WTC11 (cell line): ENCODE measurements at regions not wholly inside any gene's neighbourhood (a gene's known extent, or its start where the extent isn't known, plus 50 kb on each side); places are given as distances from the start of the nearest gene placed in this dataset.

Source experiments
- ATAC-seq: fragments of 200-7000 bp; cut with Tn5 transposase; 2 replicates; pipeline ENCODE4 v1.10.0; 2021; ENCODE audit warnings: mild to moderate bottlenecking, moderate library complexity
- CTCF ChIA-PET: fragments of 300-600 bp; sonication (Branson Sonifier 250); formaldehyde crosslinking; loops from one replicate; lab custom pipeline; 2021; ENCODE audit warnings: antibody characterized with exemption; lab: Charles Lee
- POLR2A ChIA-PET: fragments of 350-600 bp; sonication (Branson Sonifier 250); formaldehyde crosslinking; loops from one replicate; lab custom pipeline; 2021; ENCODE audit warnings: antibody characterized with exemption; lab: Charles Lee
- DNase-seq: peaks from one replicate; pipeline ENCODE4 v3.0.0; 2021; ENCODE audit warnings: low spot score
- H3K27ac Mint-ChIP-seq: 2 replicates; pipeline ENCODE4 v1.8.0; 2021; ENCODE audit warnings: mixed read lengths
- H3K27me3 Mint-ChIP-seq: 2 replicates; pipeline ENCODE4 v1.8.0; 2021; ENCODE audit warnings: low read depth, mild to moderate bottlenecking, moderate library complexity, mixed read lengths
- H3K36me3 Mint-ChIP-seq: 2 replicates; pipeline ENCODE4 v1.8.0; 2021; ENCODE audit warnings: mixed read lengths
- H3K4me1 Mint-ChIP-seq: 2 replicates; pipeline ENCODE4 v1.8.0; 2022; ENCODE audit warnings: mixed read lengths
- H3K4me3 Mint-ChIP-seq: 2 replicates; pipeline ENCODE4 v1.8.0; 2021; ENCODE audit warnings: mild to moderate bottlenecking, moderate library complexity, mixed read lengths
- H3K9me3 Mint-ChIP-seq: 2 replicates; pipeline ENCODE4 v1.8.0; 2021; ENCODE audit warnings: mixed read lengths
- AFF4 ChIP-seq: sonication (generic); formaldehyde crosslinking; IDR thresholded peaks from 2 replicates; pipeline ENCODE4 v1.8.1; 2023; ENCODE audit warnings: mild to moderate bottlenecking, missing genetic modification reagents, borderline replicate concordance
- ATF3 ChIP-seq: sonication (generic); formaldehyde crosslinking; conservative IDR thresholded peaks from 2 replicates; pipeline ENCODE4 v1.8.1; 2022; ENCODE audit warnings: mild to moderate bottlenecking, missing genetic modification reagents
- CBFB ChIP-seq: sonication (generic); formaldehyde crosslinking; IDR thresholded peaks from 2 replicates; pipeline ENCODE4 v1.8.1; 2022; ENCODE audit warnings: mild to moderate bottlenecking, low read depth, missing genetic modification reagents
- CTCF ChIP-seq: fragments of 200-600 bp; IDR thresholded peaks from 2 replicates; pipeline ENCODE4 v1.8.0; 2022; ENCODE audit warnings: antibody characterized with exemption
- GTF2I ChIP-seq: fragments of 250-450 bp; sonication (Bioruptor Pico); conservative IDR thresholded peaks from 2 replicates; pipeline ENCODE4 v1.4.0; 2021; ENCODE audit warnings: mild to moderate bottlenecking
- JUN ChIP-seq: sonication (generic); formaldehyde crosslinking; IDR thresholded peaks from 2 replicates; pipeline ENCODE4 v1.8.0; 2023; ENCODE audit warnings: mild to moderate bottlenecking, missing genetic modification reagents
- MAX ChIP-seq: sonication (generic); formaldehyde crosslinking; IDR thresholded peaks from 2 replicates; pipeline ENCODE4 v1.8.0; 2022; ENCODE audit warnings: mild to moderate bottlenecking, missing genetic modification reagents
- NFATC4 ChIP-seq: fragments of 250-450 bp; sonication (Bioruptor Pico); IDR thresholded peaks from 2 replicates; pipeline ENCODE4 v1.9.0; 2021; ENCODE audit warnings: mild to moderate bottlenecking
- NR1H2 ChIP-seq: sonication (generic); formaldehyde crosslinking; IDR thresholded peaks from 2 replicates; pipeline ENCODE4 v1.9.0; 2021; ENCODE audit warnings: mild to moderate bottlenecking, moderate library complexity, missing genetic modification reagents
- NR2C2 ChIP-seq: sonication (generic); formaldehyde crosslinking; IDR thresholded peaks from 2 replicates; pipeline ENCODE4 v1.8.0; 2022; ENCODE audit warnings: mild to moderate bottlenecking, missing genetic modification reagents
- OVOL2 ChIP-seq: fragments of 250-450 bp; sonication (Bioruptor Pico); IDR thresholded peaks from 2 replicates; pipeline ENCODE4 v1.9.0; 2021; ENCODE audit warnings: mild to moderate bottlenecking, borderline replicate concordance
- PRDM15 ChIP-seq: sonication (generic); formaldehyde crosslinking; IDR thresholded peaks from 2 replicates; pipeline ENCODE4 v1.8.0; 2022; ENCODE audit warnings: missing genetic modification reagents
- SMAD3 ChIP-seq: sonication (generic); formaldehyde crosslinking; IDR thresholded peaks from 2 replicates; pipeline ENCODE4 v1.8.0; 2022; ENCODE audit warnings: missing genetic modification reagents, mild to moderate bottlenecking, borderline replicate concordance
- SOX15 ChIP-seq: fragments of 250-450 bp; sonication (Bioruptor Pico); IDR thresholded peaks from 2 replicates; pipeline ENCODE4 v1.9.0; 2021; ENCODE audit warnings: mild to moderate bottlenecking
- TCF7 ChIP-seq: sonication (generic); formaldehyde crosslinking; IDR thresholded peaks from 2 replicates; pipeline ENCODE4 v1.8.0; 2022; ENCODE audit warnings: mild to moderate bottlenecking, low read depth, missing genetic modification reagents, moderate library complexity
- USF2 ChIP-seq: sonication (generic); formaldehyde crosslinking; IDR thresholded peaks from 2 replicates; pipeline ENCODE4 v1.8.1; 2023; ENCODE audit warnings: mild to moderate bottlenecking, missing genetic modification reagents, moderate library complexity
- ZBTB21 ChIP-seq: sonication (generic); formaldehyde crosslinking; IDR thresholded peaks from 2 replicates; pipeline ENCODE4 v1.8.1; 2023; ENCODE audit warnings: mild to moderate bottlenecking, missing genetic modification reagents, borderline replicate concordance
- ZNF121 ChIP-seq: sonication (generic); formaldehyde crosslinking; IDR thresholded peaks from 2 replicates; pipeline ENCODE4 v1.8.0; 2023; ENCODE audit warnings: missing genetic modification reagents
- ZNF423 ChIP-seq: fragments of 250-450 bp; sonication (Bioruptor Pico); IDR thresholded peaks from 2 replicates; pipeline ENCODE4 v2.1.2; 2022; ENCODE audit warnings: mild to moderate bottlenecking, moderate library complexity
- ZNF425 ChIP-seq: fragments of 250-450 bp; sonication (Bioruptor Pico); conservative IDR thresholded peaks from 2 replicates; pipeline ENCODE4 v1.9.0; 2021; ENCODE audit warnings: mild to moderate bottlenecking
- ZNF512 ChIP-seq: sonication (generic); formaldehyde crosslinking; IDR thresholded peaks from 2 replicates; pipeline ENCODE4 v1.8.1; 2022; ENCODE audit warnings: missing genetic modification reagents, borderline replicate concordance

- TF ChIP-seq AFF4 (no peak), MAX (CRISPR knock-in tag) (no peak), TCF7 (CRISPR knock-in tag) (no peak)
Measured at GRCh38 chr1:118275472-118276115, 90.6 kb upstream of the SPAG17 start (continued).

- Mint-ChIP-seq H3K9me3 (peaks cover 12% of the 10 kb centered on the region), H3K36me3 (peaks cover 8% of the 10 kb centered on the region; the same call in 1 of the 2 replicates), H3K4me1 (peaks cover 12% of the 10 kb centered on the region)
- no peak for ATAC-seq
- no peak for TF ChIP-seq TCF7 (CRISPR knock-in tag)
- no peak for TF ChIP-seq SOX15 (CRISPR knock-in tag)
- TF ChIP-seq CTCF: no peak
- no peak for TF ChIP-seq ZNF512 (CRISPR knock-in tag)
- TF ChIP-seq ZBTB21: no peak
- TF ChIP-seq USF2: no peak
- TF ChIP-seq NFATC4 (CRISPR knock-in tag): no peak
- TF ChIP-seq ZNF423 (CRISPR knock-in tag): no peak
- no peak for TF ChIP-seq CBFB (CRISPR knock-in tag)
- TF ChIP-seq GTF2I (CRISPR knock-in tag): no peak
- TF ChIP-seq OVOL2 (CRISPR knock-in tag): no peak
- no peak for TF ChIP-seq NR2C2 (CRISPR knock-in tag)
- no peak for TF ChIP-seq MAX (CRISPR knock-in tag)
- no peak for TF ChIP-seq ZNF425 (CRISPR knock-in tag)
- TF ChIP-seq ATF3 (CRISPR knock-in tag): no peak
- no peak for TF ChIP-seq SMAD3 (CRISPR knock-in tag)
- no peak for TF ChIP-seq JUN (CRISPR knock-in tag)
- no peak for TF ChIP-seq PRDM15 (CRISPR knock-in tag)
- TF ChIP-seq ZNF121 (CRISPR knock-in tag): no peak
- TF ChIP-seq NR1H2 (CRISPR knock-in tag): no peak
- TF ChIP-seq, all 79 proteins: peak for 0
- ChIA-PET CTCF (no interaction called here), POLR2A (no interaction called here)
- Mint-ChIP-seq H3K4me3 (no peak overlapping the region), H3K27me3 (no peaks in the 10 kb centered on the region), H3K27ac (no peak overlapping the region)
- no peak for DNase-seq
Measured at GRCh38 chr1:118272884-118273283, 87.9 kb upstream of the SPAG17 start.
